ENCODE measurements at regions not wholly inside any gene's neighbourhood (a gene's known extent, or its start where the extent isn't known, plus 50 kb on each side); places are given as distances from the start of the nearest gene placed in this dataset.

DNA sequence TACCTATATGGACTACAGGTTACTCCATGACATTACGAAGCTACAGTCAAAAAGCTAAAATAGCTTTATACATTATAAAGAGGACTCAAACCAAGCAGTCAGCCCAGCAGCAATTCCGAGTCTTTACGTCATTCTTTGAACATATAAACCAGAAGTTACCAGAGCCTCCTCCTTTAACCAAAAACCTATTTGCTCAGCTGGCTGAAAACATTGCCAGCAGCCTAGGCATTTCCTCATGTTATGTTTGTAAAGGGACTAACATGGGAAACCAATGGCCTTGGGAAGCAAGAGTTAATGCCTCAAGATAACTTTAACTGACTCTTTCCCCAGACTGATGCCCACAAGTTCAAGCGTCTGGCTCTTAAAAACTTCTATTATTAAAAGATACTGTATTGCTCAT is 104.1 kb upstream of the ZNF492 start:
- no peaks in the 10 kb centered on the region for H3K4me1 ChIP-seq (ENCODE audit: insufficient read depth, low read length, poor library complexity, severe bottlenecking)
- TF ChIP-seq, protein P1, sequence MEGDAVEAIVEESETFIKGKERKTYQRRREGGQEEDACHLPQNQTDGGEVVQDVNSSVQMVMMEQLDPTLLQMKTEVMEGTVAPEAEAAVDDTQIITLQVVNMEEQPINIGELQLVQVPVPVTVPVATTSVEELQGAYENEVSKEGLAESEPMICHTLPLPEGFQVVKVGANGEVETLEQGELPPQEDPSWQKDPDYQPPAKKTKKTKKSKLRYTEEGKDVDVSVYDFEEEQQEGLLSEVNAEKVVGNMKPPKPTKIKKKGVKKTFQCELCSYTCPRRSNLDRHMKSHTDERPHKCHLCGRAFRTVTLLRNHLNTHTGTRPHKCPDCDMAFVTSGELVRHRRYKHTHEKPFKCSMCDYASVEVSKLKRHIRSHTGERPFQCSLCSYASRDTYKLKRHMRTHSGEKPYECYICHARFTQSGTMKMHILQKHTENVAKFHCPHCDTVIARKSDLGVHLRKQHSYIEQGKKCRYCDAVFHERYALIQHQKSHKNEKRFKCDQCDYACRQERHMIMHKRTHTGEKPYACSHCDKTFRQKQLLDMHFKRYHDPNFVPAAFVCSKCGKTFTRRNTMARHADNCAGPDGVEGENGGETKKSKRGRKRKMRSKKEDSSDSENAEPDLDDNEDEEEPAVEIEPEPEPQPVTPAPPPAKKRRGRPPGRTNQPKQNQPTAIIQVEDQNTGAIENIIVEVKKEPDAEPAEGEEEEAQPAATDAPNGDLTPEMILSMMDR (conservative IDR thresholded peaks at IDR 0.05; ENCODE audit: low read length): no peak
- no peak for TF ChIP-seq EZH2phosphoT487 (IDR thresholded peaks at IDR 0.05; ENCODE audit: borderline replicate concordance)
- H3K4me2 ChIP-seq (ENCODE audit: low read depth, low read length, poor library complexity, severe bottlenecking): no peak overlapping the region
- no peak overlapping the region for H3K4me3 ChIP-seq (ENCODE audit: low read length, poor library complexity, severe bottlenecking)
- H2AFZ ChIP-seq (ENCODE audit: low read length): no peak overlapping the region
- no peaks in the 10 kb centered on the region for H3K36me3 ChIP-seq (ENCODE audit: insufficient read depth, low read length)
- no peaks in the 10 kb centered on the region for H3K9me2 ChIP-seq (replicated peaks; ENCODE audit: low read depth, low read length)
- H3K9ac ChIP-seq (ENCODE audit: low read depth, low read length, poor library complexity, severe bottlenecking): no peak overlapping the region
- no peaks in the 10 kb centered on the region for H4K20me1 ChIP-seq (ENCODE audit: insufficient read depth, low read length, poor library complexity, severe bottlenecking)
- no peaks in the 10 kb centered on the region for H3K79me2 ChIP-seq (ENCODE audit: insufficient read depth, low read length)
- H3K27me3 ChIP-seq (ENCODE audit: insufficient read depth, low read length, poor library complexity, severe bottlenecking): no peaks in the 10 kb centered on the region
- H3F3A ChIP-seq (ENCODE audit: low read depth): no peaks in the 10 kb centered on the region
- H3K9me3 ChIP-seq (ENCODE audit: insufficient read depth, low read depth, low read length): no peaks in the 10 kb centered on the region; the same call in 1 of the 2 replicates

- Histone ChIP-seq H3K4me1 (ENCODE audit: insufficient read depth, low read length, poor library complexity, severe bottlenecking) (no peaks in the 10 kb centered on the region), H4K20me1 (ENCODE audit: insufficient read depth, low read length, poor library complexity, severe bottlenecking) (no peaks in the 10 kb centered on the region), H3K9ac (ENCODE audit: low read depth, low read length, poor library complexity, severe bottlenecking) (no peak overlapping the region), H3K36me3 (ENCODE audit: insufficient read depth, low read length) (no peaks in the 10 kb centered on the region), H3K27me3 (ENCODE audit: insufficient read depth, low read length, poor library complexity, severe bottlenecking) (no peaks in the 10 kb centered on the region), H3K79me2 (ENCODE audit: insufficient read depth, low read length) (no peaks in the 10 kb centered on the region), H3K4me3 (ENCODE audit: low read length, poor library complexity, severe bottlenecking) (no peak overlapping the region), H3K4me2 (ENCODE audit: low read depth, low read length, poor library complexity, severe bottlenecking) (no peak overlapping the region), H3K9me2 (replicated peaks; ENCODE audit: low read depth, low read length) (no peaks in the 10 kb centered on the region), H2AFZ (ENCODE audit: low read length) (no peak overlapping the region), H3K9me3 (ENCODE audit: insufficient read depth, low read depth, low read length) (0 out of 2 replicates have a peak, but pooled peaks cover 5% of the 10 kb centered on the region), H3F3A (ENCODE audit: low read depth) (no peaks in the 10 kb centered on the region)
- TF ChIP-seq EZH2phosphoT487 (IDR thresholded peaks at IDR 0.05; ENCODE audit: borderline replicate concordance): no peak
- TF ChIP-seq, protein P1 (conservative IDR thresholded peaks at IDR 0.05; ENCODE audit: low read length): no peak
These were observed 105.2 kb upstream of the ZNF492 start for GRCh38 chr19:22528956-22529355.

DNA sequence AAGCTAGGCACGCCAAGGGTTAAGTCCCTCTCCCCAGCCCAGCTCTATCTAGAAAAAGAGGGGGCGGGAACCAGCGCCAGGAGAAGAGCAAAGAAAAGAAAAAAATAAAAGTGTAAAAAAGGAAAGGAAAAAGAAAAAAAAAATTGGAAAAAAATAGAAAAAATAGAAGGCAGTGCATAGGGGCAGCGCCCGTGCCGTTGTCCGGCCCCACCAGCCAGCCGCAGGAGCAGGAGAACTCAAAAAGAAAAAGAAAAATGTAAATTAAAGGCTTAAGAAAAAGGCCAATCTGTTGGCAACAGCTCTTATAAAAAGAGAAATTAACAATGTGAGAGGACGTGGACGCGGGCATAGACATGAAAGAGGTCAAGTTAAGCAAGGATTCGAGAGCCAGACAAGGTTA is 105.4 kb upstream of the ZNF98 start:
- Histone ChIP-seq H3K9ac (ENCODE audit: low read depth, low read length, poor library complexity, severe bottlenecking) (no peak overlapping the region), H4K20me1 (ENCODE audit: insufficient read depth, low read length, poor library complexity, severe bottlenecking) (no peaks in the 10 kb centered on the region), H3K4me3 (ENCODE audit: low read length, poor library complexity, severe bottlenecking) (no peak overlapping the region), H3K9me2 (replicated peaks; ENCODE audit: low read depth, low read length) (no peaks in the 10 kb centered on the region), H3K27me3 (ENCODE audit: insufficient read depth, low read length, poor library complexity, severe bottlenecking) (no peaks in the 10 kb centered on the region), H3K4me1 (ENCODE audit: insufficient read depth, low read length, poor library complexity, severe bottlenecking) (no peaks in the 10 kb centered on the region), H3K9me3 (ENCODE audit: insufficient read depth, low read depth, low read length) (0 out of 2 replicates have a peak, but pooled peaks cover 8% of the 10 kb centered on the region), H3K4me2 (ENCODE audit: low read depth, low read length, poor library complexity, severe bottlenecking) (no peak overlapping the region), H3K36me3 (ENCODE audit: insufficient read depth, low read length) (no peaks in the 10 kb centered on the region), H3F3A (ENCODE audit: low read depth) (no peaks in the 10 kb centered on the region), H2AFZ (ENCODE audit: low read length) (no peak overlapping the region), H3K79me2 (ENCODE audit: insufficient read depth, low read length) (no peaks in the 10 kb centered on the region)
- TF ChIP-seq, protein P1 (conservative IDR thresholded peaks at IDR 0.05; ENCODE audit: low read length): no peak
- no peak for TF ChIP-seq EZH2phosphoT487 (IDR thresholded peaks at IDR 0.05; ENCODE audit: borderline replicate concordance)
